ENCODE measurements at regions not wholly inside any gene's neighbourhood (a gene's known extent, or its start where the extent isn't known, plus 50 kb on each side); places are given as distances from the start of the nearest gene placed in this dataset.

- Histone ChIP-seq H3K4me2 (ENCODE audit: low read length) (no peak overlapping the region), H3K36me3 (ENCODE audit: control insufficient read depth, insufficient read depth, low read length) (no peaks in the 10 kb centered on the region), H3K9me3 (ENCODE audit: control insufficient read depth, low read length) (no peaks in the 10 kb centered on the region), H3K27me3 (ENCODE audit: control insufficient read depth, insufficient read depth, low read length) (no peaks in the 10 kb centered on the region), H2AFZ (no peak overlapping the region), H3K9ac (no peak overlapping the region), H3K79me2 (no peaks in the 10 kb centered on the region), H3K27ac (no peak overlapping the region), H3K4me3 (ENCODE audit: low read depth, low read length) (no peak overlapping the region), H3K4me1 (no peaks in the 10 kb centered on the region)
- no peak for TF ChIP-seq CTCF (IDR thresholded peaks at IDR 0.05)
Observed at GRCh38 chr6:165831812-165832510, 168.9 kb upstream of the PDE10A start.

- no peak overlapping the region for H3K27ac ChIP-seq
- no peaks in the 10 kb centered on the region for H3K79me2 ChIP-seq
- H3K9ac ChIP-seq: no peak overlapping the region
- no peaks in the 10 kb centered on the region for H3K9me3 ChIP-seq (ENCODE audit: control insufficient read depth, low read length)
- no peak overlapping the region for H3K4me3 ChIP-seq (ENCODE audit: low read depth, low read length)
- H3K27me3 ChIP-seq (ENCODE audit: control insufficient read depth, insufficient read depth, low read length): no peaks in the 10 kb centered on the region
- no peak overlapping the region for H3K4me2 ChIP-seq (ENCODE audit: low read length)
- no peak for TF ChIP-seq CTCF (IDR thresholded peaks at IDR 0.05)
- H2AFZ ChIP-seq: no peak overlapping the region
- H3K4me1 ChIP-seq: no peaks in the 10 kb centered on the region
- H3K36me3 ChIP-seq (ENCODE audit: control insufficient read depth, insufficient read depth, low read length): no peaks in the 10 kb centered on the region
Observed at GRCh38 chr6:165830761-165831160, 167.7 kb upstream of the PDE10A start.

GRCh38 chr6:165829376-165829775, 166.3 kb upstream of the PDE10A start:
- Histone ChIP-seq H3K27me3 (ENCODE audit: control insufficient read depth, insufficient read depth, low read length) (no peaks in the 10 kb centered on the region), H2AFZ (no peak overlapping the region), H3K4me2 (ENCODE audit: low read length) (no peak overlapping the region), H3K4me1 (no peaks in the 10 kb centered on the region), H3K4me3 (ENCODE audit: low read depth, low read length) (no peak overlapping the region), H3K36me3 (ENCODE audit: control insufficient read depth, insufficient read depth, low read length) (no peaks in the 10 kb centered on the region), H3K27ac (no peak overlapping the region), H3K9ac (no peak overlapping the region), H3K79me2 (no peaks in the 10 kb centered on the region), H3K9me3 (ENCODE audit: control insufficient read depth, low read length) (no peaks in the 10 kb centered on the region)
- no peak for TF ChIP-seq CTCF (IDR thresholded peaks at IDR 0.05)

GRCh38 chr6:165827190-165827518, 164.1 kb upstream of the PDE10A start:
- Histone ChIP-seq H3K4me2 (ENCODE audit: low read length) (no peak overlapping the region), H3K9me3 (ENCODE audit: control insufficient read depth, low read length) (no peaks in the 10 kb centered on the region), H3K79me2 (no peaks in the 10 kb centered on the region), H2AFZ (no peak overlapping the region), H3K27ac (no peak overlapping the region), H3K27me3 (ENCODE audit: control insufficient read depth, insufficient read depth, low read length) (no peaks in the 10 kb centered on the region), H3K4me3 (ENCODE audit: low read depth, low read length) (no peak overlapping the region), H3K36me3 (ENCODE audit: control insufficient read depth, insufficient read depth, low read length) (no peaks in the 10 kb centered on the region), H3K4me1 (no peaks in the 10 kb centered on the region), H3K9ac (no peak overlapping the region)
- TF ChIP-seq CTCF (IDR thresholded peaks at IDR 0.05): no peak

GRCh38 chr6:165826487-165827189, 163.6 kb upstream of the PDE10A start:
- no peak overlapping the region for H2AFZ ChIP-seq
- H3K27me3 ChIP-seq (ENCODE audit: control insufficient read depth, insufficient read depth, low read length): no peaks in the 10 kb centered on the region
- H3K4me1 ChIP-seq: no peaks in the 10 kb centered on the region
- no peaks in the 10 kb centered on the region for H3K9me3 ChIP-seq (ENCODE audit: control insufficient read depth, low read length)
- H3K4me3 ChIP-seq (ENCODE audit: low read depth, low read length): no peak overlapping the region
- H3K27ac ChIP-seq: no peak overlapping the region
- no peak for TF ChIP-seq CTCF (IDR thresholded peaks at IDR 0.05)
- H3K4me2 ChIP-seq (ENCODE audit: low read length): no peak overlapping the region
- H3K79me2 ChIP-seq: no peaks in the 10 kb centered on the region
- no peaks in the 10 kb centered on the region for H3K36me3 ChIP-seq (ENCODE audit: control insufficient read depth, insufficient read depth, low read length)
- no peak overlapping the region for H3K9ac ChIP-seq
